Omental fat pad (tissue), 3 donors: ENCODE measurements at regions not wholly inside any gene's neighbourhood (a gene's known extent, or its start where the extent isn't known, plus 50 kb on each side); places are given as distances from the start of the nearest gene placed in this dataset.

ENCODE experiments used
- ATAC-seq: fragments of 150-250 bp; one replicate; pipeline ENCODE4 v1.9.1; 2016; ENCODE audit warnings: mild to moderate bottlenecking, moderate library complexity; ENCODE audit not compliant: low FRiP score
- DNase-seq: peaks from one replicate; pipeline ENCODE4 v3.0.0-alpha.2; 2019; ENCODE audit warnings: low spot score
- TF ChIP-seq, protein P1 (sequence below), 3 donors: fragments of 450-650 bp; IDR thresholded peaks; one replicate each; pipeline ENCODE4 v1.5.1; 2016 to 2017; ENCODE audit warnings: antibody characterized with exemption in 3 of 3, mild to moderate bottlenecking in 3 of 3, moderate library complexity in 2 of 3

- TF ChIP-seq, protein P1, sequence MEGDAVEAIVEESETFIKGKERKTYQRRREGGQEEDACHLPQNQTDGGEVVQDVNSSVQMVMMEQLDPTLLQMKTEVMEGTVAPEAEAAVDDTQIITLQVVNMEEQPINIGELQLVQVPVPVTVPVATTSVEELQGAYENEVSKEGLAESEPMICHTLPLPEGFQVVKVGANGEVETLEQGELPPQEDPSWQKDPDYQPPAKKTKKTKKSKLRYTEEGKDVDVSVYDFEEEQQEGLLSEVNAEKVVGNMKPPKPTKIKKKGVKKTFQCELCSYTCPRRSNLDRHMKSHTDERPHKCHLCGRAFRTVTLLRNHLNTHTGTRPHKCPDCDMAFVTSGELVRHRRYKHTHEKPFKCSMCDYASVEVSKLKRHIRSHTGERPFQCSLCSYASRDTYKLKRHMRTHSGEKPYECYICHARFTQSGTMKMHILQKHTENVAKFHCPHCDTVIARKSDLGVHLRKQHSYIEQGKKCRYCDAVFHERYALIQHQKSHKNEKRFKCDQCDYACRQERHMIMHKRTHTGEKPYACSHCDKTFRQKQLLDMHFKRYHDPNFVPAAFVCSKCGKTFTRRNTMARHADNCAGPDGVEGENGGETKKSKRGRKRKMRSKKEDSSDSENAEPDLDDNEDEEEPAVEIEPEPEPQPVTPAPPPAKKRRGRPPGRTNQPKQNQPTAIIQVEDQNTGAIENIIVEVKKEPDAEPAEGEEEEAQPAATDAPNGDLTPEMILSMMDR (IDR thresholded peaks at IDR 0.05), result no peak
- ATAC-seq (no peak), DNase-seq (no peak)
Observed at GRCh38 chr9:126556560-126557250, 57.0 kb upstream of the LMX1B start.

DNA sequence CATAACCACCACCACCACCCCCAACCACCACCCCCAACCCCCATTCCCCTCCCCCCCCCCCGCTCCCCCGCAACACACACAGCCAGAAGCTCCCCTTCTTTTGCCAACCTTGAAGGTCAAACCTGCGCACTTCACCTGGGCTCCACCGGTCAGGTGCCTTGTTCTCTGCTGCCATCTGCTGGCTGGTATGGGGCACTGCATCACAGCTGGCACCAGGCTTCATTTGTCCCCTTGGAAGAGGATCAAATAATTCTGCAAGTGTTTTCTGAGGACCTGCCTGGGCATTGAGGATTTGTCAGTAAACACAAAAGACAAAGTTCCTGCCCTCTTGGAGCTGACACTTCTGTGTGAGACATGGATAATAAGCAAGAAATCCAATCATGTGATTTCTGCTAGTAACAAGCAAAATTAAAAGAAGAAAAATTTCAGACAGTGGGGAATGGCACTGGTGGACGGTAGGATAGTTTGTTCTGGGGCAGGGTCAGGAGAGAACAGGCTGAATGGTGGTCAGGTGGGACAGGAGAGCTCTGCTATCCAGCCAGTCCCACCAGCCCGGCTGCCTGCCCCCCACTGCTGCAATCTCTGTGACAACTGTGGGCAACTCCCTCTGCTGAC lies 55.6 kb upstream of the LMX1B start:
- TF ChIP-seq, protein P1 (IDR thresholded peaks at IDR 0.05), result peak in 2 of 3 donors; percentile 84
- peak; percentile 81 for ATAC-seq
- DNase-seq, result peak; percentile 34

DNA sequence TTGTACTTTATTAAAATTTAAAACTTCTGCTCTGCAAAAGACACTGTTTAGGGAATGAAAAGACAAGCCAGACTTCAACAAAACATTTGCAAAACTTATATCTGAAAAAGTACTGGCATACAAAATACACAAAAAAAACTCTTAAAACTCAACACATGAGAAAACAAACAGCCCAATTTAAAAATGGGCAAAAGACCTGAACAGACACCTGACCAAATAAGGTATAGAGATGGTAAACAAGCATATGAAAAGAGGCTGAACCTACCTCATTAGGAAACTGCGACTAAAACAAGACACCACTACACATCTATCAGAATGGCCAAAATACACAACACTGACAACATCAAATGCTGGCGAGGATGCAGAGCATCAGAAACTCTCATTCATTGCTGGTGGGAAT lies 54.4 kb upstream of the LMX1B start:
- ATAC-seq (no peak), DNase-seq (no peak)
- TF ChIP-seq, protein P1 (IDR thresholded peaks at IDR 0.05), result no peak

DNA sequence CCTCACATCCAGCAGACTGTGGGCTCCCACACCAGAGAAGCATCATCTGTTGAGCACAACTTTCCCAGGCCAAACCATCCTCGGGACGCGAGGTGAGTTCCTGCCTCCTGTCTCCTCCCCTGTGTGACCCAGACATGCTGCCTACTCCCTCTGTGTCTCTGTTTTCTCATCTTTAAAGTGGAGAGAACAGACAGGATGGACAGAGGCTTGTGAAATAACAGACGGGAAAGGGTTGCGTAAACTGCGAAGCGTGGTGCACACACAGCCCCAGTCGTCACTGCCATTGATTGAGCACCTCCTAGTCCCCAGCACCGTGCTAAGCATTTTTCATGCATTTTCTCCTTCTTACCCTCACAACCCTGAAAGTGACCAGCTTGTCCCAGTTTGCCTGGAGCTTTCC lies 52.1 kb upstream of the LMX1B start:
- ATAC-seq, result no peak
- DNase-seq, result no peak
- TF ChIP-seq, protein P1 (IDR thresholded peaks at IDR 0.05), result no peak

GRCh38 chr9:126563556-126563955 lies 50.2 kb upstream of the LMX1B start:
- TF ChIP-seq, protein P1 (IDR thresholded peaks at IDR 0.05), result no peak
- DNase-seq (no peak), ATAC-seq (no peak)
